Loucy (cell line): ENCODE measurements at regions not wholly inside any gene's neighbourhood (a gene's known extent, or its start where the extent isn't known, plus 50 kb on each side); places are given as distances from the start of the nearest gene placed in this dataset.

ENCODE experiments used
- EZH2phosphoT487 ChIP-seq: fragments of 200-600 bp; IDR thresholded peaks from 2 replicates; pipeline ENCODE4 v1.6.1; 2018; ENCODE audit warnings: antibody characterized with exemption, mild to moderate bottlenecking, moderate library complexity, borderline replicate concordance
- TF ChIP-seq, protein P1 (sequence below): fragments of 200-600 bp; sonication (generic); conservative IDR thresholded peaks from 2 replicates; pipeline ENCODE4 v1.5.1; 2014; ENCODE audit warnings: mild to moderate bottlenecking, antibody characterized with exemption, low read length

- TF ChIP-seq, protein P1, sequence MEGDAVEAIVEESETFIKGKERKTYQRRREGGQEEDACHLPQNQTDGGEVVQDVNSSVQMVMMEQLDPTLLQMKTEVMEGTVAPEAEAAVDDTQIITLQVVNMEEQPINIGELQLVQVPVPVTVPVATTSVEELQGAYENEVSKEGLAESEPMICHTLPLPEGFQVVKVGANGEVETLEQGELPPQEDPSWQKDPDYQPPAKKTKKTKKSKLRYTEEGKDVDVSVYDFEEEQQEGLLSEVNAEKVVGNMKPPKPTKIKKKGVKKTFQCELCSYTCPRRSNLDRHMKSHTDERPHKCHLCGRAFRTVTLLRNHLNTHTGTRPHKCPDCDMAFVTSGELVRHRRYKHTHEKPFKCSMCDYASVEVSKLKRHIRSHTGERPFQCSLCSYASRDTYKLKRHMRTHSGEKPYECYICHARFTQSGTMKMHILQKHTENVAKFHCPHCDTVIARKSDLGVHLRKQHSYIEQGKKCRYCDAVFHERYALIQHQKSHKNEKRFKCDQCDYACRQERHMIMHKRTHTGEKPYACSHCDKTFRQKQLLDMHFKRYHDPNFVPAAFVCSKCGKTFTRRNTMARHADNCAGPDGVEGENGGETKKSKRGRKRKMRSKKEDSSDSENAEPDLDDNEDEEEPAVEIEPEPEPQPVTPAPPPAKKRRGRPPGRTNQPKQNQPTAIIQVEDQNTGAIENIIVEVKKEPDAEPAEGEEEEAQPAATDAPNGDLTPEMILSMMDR, result no peak
- no peak for TF ChIP-seq EZH2phosphoT487
Measured at GRCh38 chr4:188650516-188650915, 511.3 kb downstream of the TRIML1 start.
